Fibroblast of villous mesenchyme (primary cell): ENCODE measurements at regions not wholly inside any gene's neighbourhood (a gene's known extent, or its start where the extent isn't known, plus 50 kb on each side); places are given as distances from the start of the nearest gene placed in this dataset.
A peak's percentile ranks its signal among the peaks of the same experiment; 100 is the strongest.

ENCODE experiments used
- DNase-seq: peaks from one replicate; pipeline ENCODE4 v3.0.0-alpha.2; 2010; ENCODE audit warnings: low read depth
- H3K4me3 ChIP-seq: 2 replicates; pipeline ENCODE4 v1.5.1; 2011; ENCODE audit warnings: low read depth, mild to moderate bottlenecking, low read length
- TF ChIP-seq, protein P1 (sequence below): IDR thresholded peaks from 2 replicates; pipeline ENCODE4 v1.5.1; 2012; ENCODE audit warnings: low read depth, mild to moderate bottlenecking, low read length; ENCODE audit not compliant: insufficient read depth

- no peak for DNase-seq
- H3K4me3 ChIP-seq: no peak overlapping the region
- TF ChIP-seq, protein P1, sequence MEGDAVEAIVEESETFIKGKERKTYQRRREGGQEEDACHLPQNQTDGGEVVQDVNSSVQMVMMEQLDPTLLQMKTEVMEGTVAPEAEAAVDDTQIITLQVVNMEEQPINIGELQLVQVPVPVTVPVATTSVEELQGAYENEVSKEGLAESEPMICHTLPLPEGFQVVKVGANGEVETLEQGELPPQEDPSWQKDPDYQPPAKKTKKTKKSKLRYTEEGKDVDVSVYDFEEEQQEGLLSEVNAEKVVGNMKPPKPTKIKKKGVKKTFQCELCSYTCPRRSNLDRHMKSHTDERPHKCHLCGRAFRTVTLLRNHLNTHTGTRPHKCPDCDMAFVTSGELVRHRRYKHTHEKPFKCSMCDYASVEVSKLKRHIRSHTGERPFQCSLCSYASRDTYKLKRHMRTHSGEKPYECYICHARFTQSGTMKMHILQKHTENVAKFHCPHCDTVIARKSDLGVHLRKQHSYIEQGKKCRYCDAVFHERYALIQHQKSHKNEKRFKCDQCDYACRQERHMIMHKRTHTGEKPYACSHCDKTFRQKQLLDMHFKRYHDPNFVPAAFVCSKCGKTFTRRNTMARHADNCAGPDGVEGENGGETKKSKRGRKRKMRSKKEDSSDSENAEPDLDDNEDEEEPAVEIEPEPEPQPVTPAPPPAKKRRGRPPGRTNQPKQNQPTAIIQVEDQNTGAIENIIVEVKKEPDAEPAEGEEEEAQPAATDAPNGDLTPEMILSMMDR: no peak
These were observed 239.7 kb upstream of the GMDS start for GRCh38 chr6:2485116-2485515.

DNA sequence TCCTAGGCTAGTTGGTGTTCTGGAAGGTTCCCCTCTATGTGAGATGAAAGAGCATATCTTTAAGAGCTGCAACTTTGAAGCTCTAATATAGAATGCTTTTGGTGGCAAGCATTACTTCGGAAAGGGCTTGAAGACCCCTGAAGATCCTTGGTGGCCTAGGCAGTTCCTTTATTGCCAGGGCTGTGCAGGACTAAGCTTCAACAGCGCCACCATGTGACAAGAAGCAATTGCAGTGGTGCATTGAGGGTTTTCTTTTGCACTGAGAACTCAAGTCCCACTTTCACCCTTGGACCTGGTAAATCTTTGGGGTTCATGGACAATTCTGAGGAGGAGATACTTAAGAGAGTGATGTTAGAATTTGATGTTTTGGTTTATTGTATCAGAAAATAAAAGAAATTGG lies 237.4 kb upstream of the GMDS start:
- no peak for DNase-seq
- TF ChIP-seq, protein P1: no peak
- H3K4me3 ChIP-seq: no peak overlapping the region

DNA sequence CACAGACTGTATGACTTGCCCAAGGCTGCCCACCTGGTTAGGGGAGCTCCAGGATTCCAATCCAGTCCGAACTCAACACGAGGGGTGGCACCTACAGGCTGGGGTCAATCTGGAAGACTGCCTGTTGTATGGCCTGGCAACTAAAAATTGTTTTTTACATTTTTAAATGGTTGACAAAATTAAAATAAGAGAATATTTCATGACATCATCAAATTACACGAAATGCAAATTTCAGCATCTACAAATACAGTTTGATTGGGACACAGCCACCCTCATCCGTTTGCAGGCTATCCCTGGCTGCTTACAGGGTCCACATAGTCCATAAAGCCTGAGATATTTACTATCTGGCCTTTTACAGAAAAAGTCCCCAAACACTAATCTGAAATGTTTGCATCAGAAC lies 235.9 kb upstream of the GMDS start:
- no peak overlapping the region for H3K4me3 ChIP-seq
- no peak for DNase-seq
- TF ChIP-seq, protein P1: no peak

- no peak for DNase-seq
- TF ChIP-seq, protein P1: no peak
These were observed 235.0 kb upstream of the GMDS start for GRCh38 chr6:2480267-2480966.

GRCh38 chr6:2478200-2478599 lies 232.8 kb upstream of the GMDS start:
- TF ChIP-seq, protein P1: no peak
- H3K4me3 ChIP-seq: no peak overlapping the region
- peak; percentile 39 for DNase-seq

More at GRCh38 chr6:2480267-2480966, 235.0 kb upstream of the GMDS start:
- H3K4me3 ChIP-seq: no peak overlapping the region

- DNase-seq: no peak
- TF ChIP-seq, protein P1: no peak
- no peak overlapping the region for H3K4me3 ChIP-seq
These were observed 232.3 kb upstream of the GMDS start for GRCh38 chr6:2477666-2478065.

DNA sequence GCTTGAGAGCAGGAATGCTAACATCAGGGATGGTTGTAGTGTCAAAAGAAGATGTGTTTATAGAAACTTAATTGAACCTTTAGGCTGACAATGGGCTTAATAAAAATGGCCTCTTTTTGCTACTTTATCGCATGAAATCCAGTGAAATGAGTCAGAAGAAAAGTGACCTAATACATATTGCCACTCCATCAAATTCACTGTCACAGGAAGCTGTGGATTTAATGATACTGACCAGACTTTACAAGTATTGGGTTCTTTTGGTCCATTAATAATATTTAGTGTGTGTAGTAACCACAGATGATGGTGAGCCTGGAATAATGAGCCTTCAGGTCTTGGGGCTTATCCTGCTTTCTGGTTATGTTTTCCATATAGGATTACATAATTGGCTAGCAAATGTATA lies 231.8 kb upstream of the GMDS start:
- DNase-seq: peak; percentile 42
- H3K4me3 ChIP-seq: no peak overlapping the region
- TF ChIP-seq, protein P1: no peak
